NCI-H526 treated with DMSO at 0.1 percent for 48 hours (cell line): ENCODE measurements at regions not wholly inside any gene's neighbourhood (a gene's known extent, or its start where the extent isn't known, plus 50 kb on each side); places are given as distances from the start of the nearest gene placed in this dataset.

ENCODE experiments used
- DNase-seq: peaks from one replicate; lab custom pipeline; 2025; lab: John Stamatoyannopoulos, UW

- no peak for DNase-seq
Observed at GRCh38 chr7:114857605-114858004, 64.3 kb upstream of the MDFIC start.

GRCh38 chr7:114859477-114859876 lies 62.4 kb upstream of the MDFIC start:
- DNase-seq = no peak

DNA sequence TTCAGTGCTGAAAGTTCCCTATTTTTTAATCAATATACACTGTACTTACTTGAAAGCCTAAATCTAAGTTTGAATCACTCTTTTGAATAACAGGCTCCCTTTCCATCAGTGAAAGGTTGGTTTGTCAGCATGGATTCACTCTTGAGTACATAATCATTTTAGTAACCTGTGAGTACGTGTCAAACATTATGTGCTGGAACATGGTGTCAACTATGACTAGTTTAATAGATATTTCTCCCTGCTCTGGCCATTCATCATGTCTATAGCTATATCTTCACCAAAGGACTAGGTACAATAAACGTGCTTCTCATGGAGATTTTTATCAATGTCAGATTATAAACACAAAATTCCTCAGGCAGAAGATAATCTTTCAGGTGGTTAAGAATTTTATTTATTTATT lies 61.7 kb upstream of the MDFIC start:
- no peak for DNase-seq

DNA sequence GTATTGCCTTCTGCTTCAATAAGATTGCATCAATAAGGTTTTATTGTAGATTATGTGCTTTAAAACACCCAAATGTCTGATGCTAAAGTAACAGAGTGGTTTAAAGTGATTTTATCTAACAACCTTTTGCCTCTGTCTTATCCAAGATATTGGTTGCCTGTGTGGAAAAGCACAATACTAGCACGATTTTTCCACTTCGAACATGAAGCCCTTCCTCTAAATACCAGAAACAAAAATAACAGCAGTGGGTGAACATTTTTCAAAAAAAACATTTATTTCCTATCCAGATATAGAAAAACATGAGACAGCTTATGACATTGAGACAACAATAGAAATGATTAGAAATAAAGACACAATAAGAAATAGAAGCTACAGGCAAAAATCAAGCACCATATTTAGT lies 59.5 kb upstream of the MDFIC start:
- DNase-seq = no peak

GRCh38 chr7:114864278-114864677 lies 57.6 kb upstream of the MDFIC start:
- no peak for DNase-seq

- DNase-seq = no peak
Observed at GRCh38 chr7:114865564-114865963, 56.3 kb upstream of the MDFIC start.
